HEK293T (cell line): ENCODE measurements at regions not wholly inside any gene's neighbourhood (a gene's known extent, or its start where the extent isn't known, plus 50 kb on each side); places are given as distances from the start of the nearest gene placed in this dataset.

ENCODE experiments used
- ARNT ChIP-seq: fragments of 450-650 bp; IDR thresholded peaks from 2 replicates; pipeline ENCODE4 v1.6.1; 2017; ENCODE audit warnings: mild to moderate bottlenecking
- BHLHE40 ChIP-seq: fragments of 450-650 bp; IDR thresholded peaks from 2 replicates; pipeline ENCODE4 v1.6.1; 2016; ENCODE audit warnings: mild to moderate bottlenecking, moderate library complexity, borderline replicate concordance
- FOXA1 ChIP-seq: fragments of 450-650 bp; IDR thresholded peaks from 2 replicates; pipeline ENCODE4 v1.6.1; 2016; ENCODE audit warnings: mild to moderate bottlenecking
- FOXK2 ChIP-seq: fragments of 450-650 bp; IDR thresholded peaks from 2 replicates; pipeline ENCODE4 v1.6.1; 2016; ENCODE audit warnings: mild to moderate bottlenecking
- SUZ12 ChIP-seq: fragments of 450-650 bp; IDR thresholded peaks from 2 replicates; pipeline ENCODE4 v1.6.1; 2016; ENCODE audit warnings: mild to moderate bottlenecking

DNA sequence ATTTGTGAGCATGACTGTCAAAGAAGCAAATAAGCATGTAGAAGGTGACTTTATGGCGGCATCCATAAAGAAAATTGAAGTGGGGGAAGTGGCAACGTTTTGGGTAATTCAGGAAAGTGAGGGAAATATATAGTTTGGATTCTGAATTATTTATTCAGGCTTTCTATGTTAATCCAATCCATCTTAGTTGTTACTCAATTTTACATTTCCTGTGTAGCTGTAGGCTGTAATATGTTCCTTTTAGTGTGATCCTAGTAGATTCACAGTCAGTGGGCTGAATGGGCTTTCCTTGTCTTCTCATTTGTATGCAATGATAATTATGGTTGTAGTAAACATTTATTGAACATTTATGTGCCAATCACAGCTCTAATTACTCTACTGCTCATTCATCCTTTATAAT, 654.1 kb downstream of the EDEM1 start:
- TF ChIP-seq BHLHE40: no peak
- TF ChIP-seq FOXK2: no peak
- no peak for TF ChIP-seq SUZ12
- TF ChIP-seq ARNT: no peak
- TF ChIP-seq FOXA1: no peak
